ENCODE measurements at regions not wholly inside any gene's neighbourhood (a gene's known extent, or its start where the extent isn't known, plus 50 kb on each side); places are given as distances from the start of the nearest gene placed in this dataset.
A peak's percentile ranks its signal among the peaks of the same experiment; 100 is the strongest.

DNA sequence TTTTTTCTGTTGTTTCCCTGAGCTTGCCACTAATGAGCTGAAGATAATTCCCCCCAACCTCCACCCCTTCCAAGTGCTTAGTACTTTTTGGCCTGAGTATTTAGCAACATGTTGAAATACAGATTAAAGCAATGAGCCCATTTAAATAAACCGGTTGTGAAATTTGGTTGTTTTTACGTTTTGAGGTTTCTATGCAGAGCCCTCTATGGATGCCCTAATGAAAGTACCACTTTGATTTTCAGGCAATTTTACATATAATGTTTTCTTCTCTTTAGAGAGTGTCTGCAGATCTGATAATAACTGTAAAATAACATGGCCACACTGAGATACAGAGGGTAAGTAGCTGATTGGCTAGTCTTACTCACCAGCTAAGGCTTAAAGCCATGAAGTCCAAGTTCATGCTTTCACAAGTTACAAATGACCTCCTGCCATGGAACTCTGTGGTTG, 139.4 kb upstream of the SLC7A14 start (continued):
- TF ChIP-seq, protein P1, sequence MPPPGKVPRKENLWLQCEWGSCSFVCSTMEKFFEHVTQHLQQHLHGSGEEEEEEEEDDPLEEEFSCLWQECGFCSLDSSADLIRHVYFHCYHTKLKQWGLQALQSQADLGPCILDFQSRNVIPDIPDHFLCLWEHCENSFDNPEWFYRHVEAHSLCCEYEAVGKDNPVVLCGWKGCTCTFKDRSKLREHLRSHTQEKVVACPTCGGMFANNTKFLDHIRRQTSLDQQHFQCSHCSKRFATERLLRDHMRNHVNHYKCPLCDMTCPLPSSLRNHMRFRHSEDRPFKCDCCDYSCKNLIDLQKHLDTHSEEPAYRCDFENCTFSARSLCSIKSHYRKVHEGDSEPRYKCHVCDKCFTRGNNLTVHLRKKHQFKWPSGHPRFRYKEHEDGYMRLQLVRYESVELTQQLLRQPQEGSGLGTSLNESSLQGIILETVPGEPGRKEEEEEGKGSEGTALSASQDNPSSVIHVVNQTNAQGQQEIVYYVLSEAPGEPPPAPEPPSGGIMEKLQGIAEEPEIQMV (tag; conservative IDR thresholded peaks at IDR 0.05; ENCODE audit: low read depth), result peak; percentile 48; the same call in 1 of the 2 replicates
- TF ChIP-seq, protein P2, sequence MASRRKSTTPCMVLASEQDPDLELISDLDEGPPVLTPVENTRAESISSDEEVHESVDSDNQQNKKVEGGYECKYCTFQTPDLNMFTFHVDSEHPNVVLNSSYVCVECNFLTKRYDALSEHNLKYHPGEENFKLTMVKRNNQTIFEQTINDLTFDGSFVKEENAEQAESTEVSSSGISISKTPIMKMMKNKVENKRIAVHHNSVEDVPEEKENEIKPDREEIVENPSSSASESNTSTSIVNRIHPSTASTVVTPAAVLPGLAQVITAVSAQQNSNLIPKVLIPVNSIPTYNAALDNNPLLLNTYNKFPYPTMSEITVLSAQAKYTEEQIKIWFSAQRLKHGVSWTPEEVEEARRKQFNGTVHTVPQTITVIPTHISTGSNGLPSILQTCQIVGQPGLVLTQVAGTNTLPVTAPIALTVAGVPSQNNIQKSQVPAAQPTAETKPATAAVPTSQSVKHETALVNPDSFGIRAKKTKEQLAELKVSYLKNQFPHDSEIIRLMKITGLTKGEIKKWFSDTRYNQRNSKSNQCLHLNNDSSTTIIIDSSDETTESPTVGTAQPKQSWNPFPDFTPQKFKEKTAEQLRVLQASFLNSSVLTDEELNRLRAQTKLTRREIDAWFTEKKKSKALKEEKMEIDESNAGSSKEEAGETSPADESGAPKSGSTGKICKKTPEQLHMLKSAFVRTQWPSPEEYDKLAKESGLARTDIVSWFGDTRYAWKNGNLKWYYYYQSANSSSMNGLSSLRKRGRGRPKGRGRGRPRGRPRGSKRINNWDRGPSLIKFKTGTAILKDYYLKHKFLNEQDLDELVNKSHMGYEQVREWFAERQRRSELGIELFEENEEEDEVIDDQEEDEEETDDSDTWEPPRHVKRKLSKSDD (conservative IDR thresholded peaks at IDR 0.05; ENCODE audit: low read length), result no peak
- TF ChIP-seq ZNF311 (CRISPR knock-in tag; IDR thresholded peaks at IDR 0.05) (no peak), EHMT2 (IDR thresholded peaks at IDR 0.05) (no peak), ZNF766 (CRISPR knock-in tag; conservative IDR thresholded peaks at IDR 0.05) (peak; percentile 21; the same call in 1 of the 2 replicates), IFI16 (CRISPR knock-in tag; IDR thresholded peaks at IDR 0.05) (no peak), MTA1 (IDR thresholded peaks at IDR 0.05; ENCODE audit: borderline replicate concordance) (no peak), MYBL2 (IDR thresholded peaks at IDR 0.05; ENCODE audit: low read depth) (no peak), MYBL2 (CRISPR knock-in tag; IDR thresholded peaks at IDR 0.05; ENCODE audit: borderline replicate concordance) (no peak), MAFF (IDR thresholded peaks at IDR 0.05; ENCODE audit: low read length) (no peak), NELFE (IDR thresholded peaks at IDR 0.05; ENCODE audit: insufficient read depth, insufficient read length) (no peak), BACH1 (tag; IDR thresholded peaks at IDR 0.05) (0 out of 2 replicates have a peak, but pooled peaks have one; percentile 18), HDGF (IDR thresholded peaks at IDR 0.05) (no peak), ZNF217 (CRISPR knock-in tag; IDR thresholded peaks at IDR 0.05) (no peak), MCM3 (IDR thresholded peaks at IDR 0.05) (no peak), SMARCB1 (IDR thresholded peaks at IDR 0.05; ENCODE audit: insufficient read length, low read depth) (no peak)
- TF ChIP-seq, protein P3, sequence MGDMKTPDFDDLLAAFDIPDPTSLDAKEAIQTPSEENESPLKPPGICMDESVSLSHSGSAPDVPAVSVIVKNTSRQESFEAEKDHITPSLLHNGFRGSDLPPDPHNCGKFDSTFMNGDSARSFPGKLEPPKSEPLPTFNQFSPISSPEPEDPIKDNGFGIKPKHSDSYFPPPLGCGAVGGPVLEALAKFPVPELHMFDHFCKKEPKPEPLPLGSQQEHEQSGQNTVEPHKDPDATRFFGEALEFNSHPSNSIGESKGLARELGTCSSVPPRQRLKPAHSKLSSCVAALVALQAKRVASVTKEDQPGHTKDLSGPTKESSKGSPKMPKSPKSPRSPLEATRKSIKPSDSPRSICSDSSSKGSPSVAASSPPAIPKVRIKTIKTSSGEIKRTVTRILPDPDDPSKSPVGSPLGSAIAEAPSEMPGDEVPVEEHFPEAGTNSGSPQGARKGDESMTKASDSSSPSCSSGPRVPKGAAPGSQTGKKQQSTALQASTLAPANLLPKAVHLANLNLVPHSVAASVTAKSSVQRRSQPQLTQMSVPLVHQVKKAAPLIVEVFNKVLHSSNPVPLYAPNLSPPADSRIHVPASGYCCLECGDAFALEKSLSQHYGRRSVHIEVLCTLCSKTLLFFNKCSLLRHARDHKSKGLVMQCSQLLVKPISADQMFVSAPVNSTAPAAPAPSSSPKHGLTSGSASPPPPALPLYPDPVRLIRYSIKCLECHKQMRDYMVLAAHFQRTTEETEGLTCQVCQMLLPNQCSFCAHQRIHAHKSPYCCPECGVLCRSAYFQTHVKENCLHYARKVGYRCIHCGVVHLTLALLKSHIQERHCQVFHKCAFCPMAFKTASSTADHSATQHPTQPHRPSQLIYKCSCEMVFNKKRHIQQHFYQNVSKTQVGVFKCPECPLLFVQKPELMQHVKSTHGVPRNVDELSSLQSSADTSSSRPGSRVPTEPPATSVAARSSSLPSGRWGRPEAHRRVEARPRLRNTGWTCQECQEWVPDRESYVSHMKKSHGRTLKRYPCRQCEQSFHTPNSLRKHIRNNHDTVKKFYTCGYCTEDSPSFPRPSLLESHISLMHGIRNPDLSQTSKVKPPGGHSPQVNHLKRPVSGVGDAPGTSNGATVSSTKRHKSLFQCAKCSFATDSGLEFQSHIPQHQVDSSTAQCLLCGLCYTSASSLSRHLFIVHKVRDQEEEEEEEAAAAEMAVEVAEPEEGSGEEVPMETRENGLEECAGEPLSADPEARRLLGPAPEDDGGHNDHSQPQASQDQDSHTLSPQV (IDR thresholded peaks at IDR 0.05), result peak; percentile 53
- TF ChIP-seq, protein P4, sequence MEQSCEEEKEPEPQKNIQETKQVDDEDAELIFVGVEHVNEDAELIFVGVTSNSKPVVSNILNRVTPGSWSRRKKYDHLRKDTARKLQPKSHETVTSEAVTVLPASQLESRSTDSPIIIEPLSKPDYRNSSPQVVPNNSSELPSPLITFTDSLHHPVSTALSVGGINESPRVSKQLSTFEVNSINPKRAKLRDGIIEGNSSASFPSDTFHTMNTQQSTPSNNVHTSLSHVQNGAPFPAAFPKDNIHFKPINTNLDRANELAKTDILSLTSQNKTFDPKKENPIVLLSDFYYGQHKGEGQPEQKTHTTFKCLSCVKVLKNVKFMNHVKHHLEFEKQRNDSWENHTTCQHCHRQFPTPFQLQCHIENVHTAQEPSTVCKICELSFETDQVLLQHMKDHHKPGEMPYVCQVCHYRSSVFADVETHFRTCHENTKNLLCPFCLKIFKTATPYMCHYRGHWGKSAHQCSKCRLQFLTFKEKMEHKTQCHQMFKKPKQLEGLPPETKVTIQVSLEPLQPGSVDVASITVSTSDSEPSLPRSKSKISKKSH (CRISPR knock-in tag; IDR thresholded peaks at IDR 0.05), result no peak
- TF ChIP-seq, protein P5, sequence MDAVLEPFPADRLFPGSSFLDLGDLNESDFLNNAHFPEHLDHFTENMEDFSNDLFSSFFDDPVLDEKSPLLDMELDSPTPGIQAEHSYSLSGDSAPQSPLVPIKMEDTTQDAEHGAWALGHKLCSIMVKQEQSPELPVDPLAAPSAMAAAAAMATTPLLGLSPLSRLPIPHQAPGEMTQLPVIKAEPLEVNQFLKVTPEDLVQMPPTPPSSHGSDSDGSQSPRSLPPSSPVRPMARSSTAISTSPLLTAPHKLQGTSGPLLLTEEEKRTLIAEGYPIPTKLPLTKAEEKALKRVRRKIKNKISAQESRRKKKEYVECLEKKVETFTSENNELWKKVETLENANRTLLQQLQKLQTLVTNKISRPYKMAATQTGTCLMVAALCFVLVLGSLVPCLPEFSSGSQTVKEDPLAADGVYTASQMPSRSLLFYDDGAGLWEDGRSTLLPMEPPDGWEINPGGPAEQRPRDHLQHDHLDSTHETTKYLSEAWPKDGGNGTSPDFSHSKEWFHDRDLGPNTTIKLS (IDR thresholded peaks at IDR 0.05; ENCODE audit: borderline replicate concordance, low read depth), result no peak

Measured in K562 (cell line).